HG03571 (cell line): ENCODE measurements at regions not wholly inside any gene's neighbourhood (a gene's known extent, or its start where the extent isn't known, plus 50 kb on each side); places are given as distances from the start of the nearest gene placed in this dataset.
"Not testable (repeated sequence)": the region's sequence is repeated elsewhere in the genome, so short reads cannot be mapped to it uniquely, and the experiment has no call there.

ENCODE experiments used
- ATAC-seq: cut with Tn5 transposase; IDR thresholded peaks from one replicate; pipeline ENCODE4 v1.9.1; 2021; ENCODE audit not compliant: unreplicated experiment

GRCh38 chr5:67817652-67818051 lies 397.9 kb upstream of the PIK3R1 start:
- ATAC-seq, result no peak

GRCh38 chr5:67816456-67816855 lies 399.1 kb upstream of the PIK3R1 start:
- no peak for ATAC-seq

GRCh38 chr5:67815455-67816391 lies 399.8 kb upstream of the PIK3R1 start:
- no peak for ATAC-seq

- no peak for ATAC-seq
Observed at GRCh38 chr5:67814569-67815311, 400.8 kb upstream of the PIK3R1 start.

- ATAC-seq, result no peak
Observed at GRCh38 chr5:67813877-67814539, 401.5 kb upstream of the PIK3R1 start.

GRCh38 chr5:67809589-67809988 lies 406.0 kb upstream of the PIK3R1 start:
- ATAC-seq, result no peak

GRCh38 chr5:67808340-67808739 lies 407.2 kb upstream of the PIK3R1 start:
- no peak for ATAC-seq

- ATAC-seq, result no peak
Observed at GRCh38 chr5:67807439-67807888, 408.1 kb upstream of the PIK3R1 start.

GRCh38 chr5:67806654-67807438 lies 408.7 kb upstream of the PIK3R1 start:
- ATAC-seq, result no peak

GRCh38 chr5:67805666-67806348 lies 409.7 kb upstream of the PIK3R1 start:
- no peak for ATAC-seq

- ATAC-seq, result no peak
Observed at GRCh38 chr5:67802766-67803165, 412.8 kb upstream of the PIK3R1 start.

- no peak for ATAC-seq
Observed at GRCh38 chr5:67799732-67800234, 415.8 kb upstream of the PIK3R1 start.

GRCh38 chr5:67798470-67798869 lies 417.1 kb upstream of the PIK3R1 start:
- not testable (repeated sequence) for ATAC-seq

GRCh38 chr5:67795781-67796477 lies 419.6 kb upstream of the PIK3R1 start:
- no peak for ATAC-seq

GRCh38 chr5:67793966-67794365 lies 421.6 kb upstream of the PIK3R1 start:
- no peak for ATAC-seq

GRCh38 chr5:67793418-67793817 lies 422.1 kb upstream of the PIK3R1 start:
- no peak for ATAC-seq

- no peak for ATAC-seq
Observed at GRCh38 chr5:67792891-67793290, 422.7 kb upstream of the PIK3R1 start.

- ATAC-seq, result no peak
Observed at GRCh38 chr5:67790390-67790789, 425.2 kb upstream of the PIK3R1 start.

- ATAC-seq, result not testable (repeated sequence)
Observed at GRCh38 chr5:67779893-67780623, 435.5 kb upstream of the PIK3R1 start.
